MCF 10A (cell line): ENCODE measurements at regions not wholly inside any gene's neighbourhood (a gene's known extent, or its start where the extent isn't known, plus 50 kb on each side); places are given as distances from the start of the nearest gene placed in this dataset.

ENCODE experiments used
- BruUV-seq: library from RNA; stranded (reverse); fragments of 400-500 nt; replicated peaks from 2 replicates; lab custom pipeline; 2021; lab: Mats Ljungman, UMichigan
- CTCF ChIA-PET: fragments of 300-600 bp; sonication (Branson Sonifier 250); formaldehyde crosslinking; extraction: SDS; loops from one replicate; lab custom pipeline; 2021; ENCODE audit warnings: antibody characterized with exemption, inconsistent platforms; lab: Yijun Ruan, JAX
- POLR2A ChIA-PET: fragments of 300-600, 350-650 bp; sonication (Branson Sonifier 250); formaldehyde crosslinking; extraction: SDS; loops from one replicate; lab custom pipeline; 2020; ENCODE audit warnings: antibody characterized with exemption, inconsistent platforms; lab: Yijun Ruan, JAX
- DNase-seq: peaks from one replicate; pipeline ENCODE4 v3.0.0-alpha.2; 2018; ENCODE audit not compliant: unreplicated experiment
- H3K27ac Mint-ChIP-seq: one replicate; pipeline ENCODE4 v1.8.0; 2022; ENCODE audit warnings: mild to moderate bottlenecking, low read depth, mixed read lengths; ENCODE audit not compliant: unreplicated experiment
- H3K27me3 Mint-ChIP-seq: one replicate; pipeline ENCODE4 v1.8.0; 2022; ENCODE audit warnings: mixed read lengths; ENCODE audit not compliant: insufficient read depth, unreplicated experiment
- H3K36me3 Mint-ChIP-seq: one replicate; pipeline ENCODE4 v1.8.0; 2022; ENCODE audit warnings: mild to moderate bottlenecking, moderate library complexity, mixed read lengths; ENCODE audit not compliant: insufficient read depth, unreplicated experiment
- H3K4me1 Mint-ChIP-seq: one replicate; pipeline ENCODE4 v1.8.0; 2022; ENCODE audit warnings: mixed read lengths; ENCODE audit not compliant: insufficient read depth, unreplicated experiment
- H3K4me3 Mint-ChIP-seq: one replicate; pipeline ENCODE4 v1.8.0; 2022; ENCODE audit warnings: mild to moderate bottlenecking, moderate library complexity, mixed read lengths; ENCODE audit not compliant: unreplicated experiment
- H3K9me3 Mint-ChIP-seq: one replicate; pipeline ENCODE4 v1.8.0; 2022; ENCODE audit warnings: mixed read lengths; ENCODE audit not compliant: unreplicated experiment
- CTCF ChIP-seq: fragments of 200-600 bp; IDR thresholded peaks from one replicate; pipeline ENCODE4 v1.8.0; 2022; ENCODE audit warnings: antibody characterized with exemption, mild to moderate bottlenecking; ENCODE audit not compliant: unreplicated experiment
- intact Hi-C: fragments of 100-400 bp; cut with micrococcal nuclease; formaldehyde crosslinking; loops from 2 replicates; pipeline ENCODE4 v1.14.1; 2022

GRCh38 chr6:93083337-93084230 is 335.8 kb downstream of the EPHA7 start:
- Mint-ChIP-seq H3K27ac (no peak overlapping the region), H3K36me3 (no peaks in the 10 kb centered on the region), H3K4me3 (no peak overlapping the region), H3K27me3 (peaks cover 27% of the 10 kb centered on the region), H3K9me3 (no peaks in the 10 kb centered on the region), H3K4me1 (no peaks in the 10 kb centered on the region)
- no peak for DNase-seq
- no peak for TF ChIP-seq CTCF
- CTCF ChIA-PET = no interaction called here
- intact Hi-C loops = no loop called here
- POLR2A ChIA-PET = no interaction called here
- BruUV-seq = no TSS peak

GRCh38 chr6:93081901-93082300 is 337.5 kb downstream of the EPHA7 start:
- H3K36me3 Mint-ChIP-seq = no peaks in the 10 kb centered on the region
- ChIA-PET CTCF (no interaction called here), POLR2A (no interaction called here)
- DNase-seq = no peak
- no TSS peak for BruUV-seq
- peaks cover 13% of the 10 kb centered on the region for H3K27me3 Mint-ChIP-seq
- intact Hi-C loops = no loop called here
- H3K9me3 Mint-ChIP-seq = no peaks in the 10 kb centered on the region
- no peak overlapping the region for H3K4me3 Mint-ChIP-seq
- no peak overlapping the region for H3K27ac Mint-ChIP-seq
- TF ChIP-seq CTCF = no peak
- H3K4me1 Mint-ChIP-seq = no peaks in the 10 kb centered on the region

GRCh38 chr6:93079061-93079460 is 340.3 kb downstream of the EPHA7 start:
- Mint-ChIP-seq H3K4me3 (no peak overlapping the region), H3K27me3 (no peaks in the 10 kb centered on the region), H3K4me1 (no peaks in the 10 kb centered on the region), H3K36me3 (no peaks in the 10 kb centered on the region), H3K27ac (no peak overlapping the region), H3K9me3 (no peaks in the 10 kb centered on the region)
- POLR2A ChIA-PET = no interaction called here
- no TSS peak for BruUV-seq
- CTCF ChIA-PET = no interaction called here
- TF ChIP-seq CTCF = no peak
- DNase-seq = no peak
- intact Hi-C loops = no loop called here

GRCh38 chr6:93073811-93074210 is 345.5 kb downstream of the EPHA7 start:
- no peaks in the 10 kb centered on the region for H3K36me3 Mint-ChIP-seq
- H3K27me3 Mint-ChIP-seq = no peaks in the 10 kb centered on the region
- no peak overlapping the region for H3K27ac Mint-ChIP-seq
- intact Hi-C loops = no loop called here
- H3K9me3 Mint-ChIP-seq = peaks cover 8% of the 10 kb centered on the region
- BruUV-seq = no TSS peak
- ChIA-PET POLR2A (interaction anchor here (0.6 kb wide), 1 partner anchor 261 kb away, joined by 3 read pairs; no protein-coding TSS in a partner anchor), CTCF (no interaction called here)
- no peak for DNase-seq
- H3K4me1 Mint-ChIP-seq = no peaks in the 10 kb centered on the region
- TF ChIP-seq CTCF = no peak
- H3K4me3 Mint-ChIP-seq = no peak overlapping the region
